ENCODE measurements at regions not wholly inside any gene's neighbourhood (a gene's known extent, or its start where the extent isn't known, plus 50 kb on each side); places are given as distances from the start of the nearest gene placed in this dataset.

GRCh38 chr7:159253657-159254056 is 109.0 kb upstream of the VIPR2 start:
- no peak for DNase-seq

GRCh38 chr7:159250471-159250870 is 105.8 kb upstream of the VIPR2 start:
- DNase-seq: no peak

- no peak for DNase-seq
These were observed 105.0 kb upstream of the VIPR2 start for GRCh38 chr7:159249671-159250070.

GRCh38 chr7:159247910-159248309 is 103.2 kb upstream of the VIPR2 start:
- no peak for DNase-seq

- DNase-seq: no peak
These were observed 102.2 kb upstream of the VIPR2 start for GRCh38 chr7:159246702-159247480.

GRCh38 chr7:159240962-159241361 is 96.3 kb upstream of the VIPR2 start:
- DNase-seq: no peak

- no peak for DNase-seq
These were observed 94.4 kb upstream of the VIPR2 start for GRCh38 chr7:159239028-159239427.

GRCh38 chr7:159238541-159238940 is 93.9 kb upstream of the VIPR2 start:
- DNase-seq: no peak

GRCh38 chr7:159237022-159237653 is 92.5 kb upstream of the VIPR2 start:
- DNase-seq: no peak

- no peak for DNase-seq
These were observed 86.3 kb upstream of the VIPR2 start for GRCh38 chr7:159231017-159231416.

GRCh38 chr7:159229683-159230475 is 85.2 kb upstream of the VIPR2 start:
- DNase-seq: no peak

- DNase-seq: no peak
These were observed 82.8 kb upstream of the VIPR2 start for GRCh38 chr7:159227433-159227832.

GRCh38 chr7:159226011-159226702 is 81.5 kb upstream of the VIPR2 start:
- DNase-seq: no peak

GRCh38 chr7:159218607-159219006 is 73.9 kb upstream of the VIPR2 start:
- no peak for DNase-seq

GRCh38 chr7:159218170-159218569 is 73.5 kb upstream of the VIPR2 start:
- no peak for DNase-seq

GRCh38 chr7:159215076-159215475 is 70.4 kb upstream of the VIPR2 start:
- no peak for DNase-seq

GRCh38 chr7:159213253-159213652 is 68.6 kb upstream of the VIPR2 start:
- no peak for DNase-seq

- DNase-seq: no peak
These were observed 67.6 kb upstream of the VIPR2 start for GRCh38 chr7:159212226-159212625.

- DNase-seq: no peak
These were observed 67.0 kb upstream of the VIPR2 start for GRCh38 chr7:159211540-159212182.

GRCh38 chr7:159210581-159211235 is 66.0 kb upstream of the VIPR2 start:
- DNase-seq: no peak

GRCh38 chr7:159209429-159209828 is 64.8 kb upstream of the VIPR2 start:
- DNase-seq: no peak

GRCh38 chr7:159207951-159208350 is 63.3 kb upstream of the VIPR2 start:
- DNase-seq: no peak

All from GF-D8 (cell line).